ENCODE measurements at regions not wholly inside any gene's neighbourhood (a gene's known extent, or its start where the extent isn't known, plus 50 kb on each side); places are given as distances from the start of the nearest gene placed in this dataset.
"Not testable (repeated sequence)": the region's sequence is repeated elsewhere in the genome, so short reads cannot be mapped to it uniquely, and the experiment has no call there.

DNA sequence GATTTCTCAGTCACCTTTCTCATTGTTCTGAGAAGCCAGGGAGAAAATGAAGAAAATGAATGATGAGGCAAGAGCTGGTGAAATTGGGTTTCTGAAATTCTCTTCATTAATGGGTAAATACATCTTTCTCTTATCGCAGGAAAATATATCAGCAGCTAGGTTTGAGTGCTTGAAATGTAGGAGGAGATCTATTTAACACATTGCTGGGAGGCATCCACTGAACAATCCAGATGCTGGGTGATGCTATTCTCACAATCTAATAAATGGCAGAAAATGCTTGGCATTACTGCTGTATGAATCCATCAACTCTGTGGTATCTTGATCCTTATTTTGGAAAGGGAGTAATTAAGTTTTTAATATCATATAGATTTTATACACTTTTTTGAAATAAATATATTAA, 199.6 kb upstream of the LRP1B start:
- no peak for DNase-seq (ENCODE audit: low read depth)

DNA sequence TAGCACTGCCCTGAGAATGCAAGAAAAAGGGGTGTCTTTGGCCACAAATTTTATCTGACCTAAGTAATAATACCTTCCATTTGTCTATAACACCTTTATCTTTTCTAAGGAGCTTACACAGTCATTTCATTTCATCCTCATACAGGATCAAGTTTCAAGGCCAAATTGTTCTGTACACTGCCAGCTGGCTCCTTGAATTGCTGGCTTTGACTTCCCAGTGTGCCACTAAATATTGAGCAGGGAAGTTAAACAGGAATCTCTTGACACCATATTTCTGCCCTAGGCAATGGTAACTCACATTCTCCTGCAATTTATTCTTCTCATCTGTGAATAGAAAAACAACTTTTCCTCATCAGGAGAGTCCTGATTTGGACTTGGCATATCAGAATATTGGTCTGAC, 195.1 kb upstream of the LRP1B start:
- no peak for DNase-seq (ENCODE audit: low read depth)

DNA sequence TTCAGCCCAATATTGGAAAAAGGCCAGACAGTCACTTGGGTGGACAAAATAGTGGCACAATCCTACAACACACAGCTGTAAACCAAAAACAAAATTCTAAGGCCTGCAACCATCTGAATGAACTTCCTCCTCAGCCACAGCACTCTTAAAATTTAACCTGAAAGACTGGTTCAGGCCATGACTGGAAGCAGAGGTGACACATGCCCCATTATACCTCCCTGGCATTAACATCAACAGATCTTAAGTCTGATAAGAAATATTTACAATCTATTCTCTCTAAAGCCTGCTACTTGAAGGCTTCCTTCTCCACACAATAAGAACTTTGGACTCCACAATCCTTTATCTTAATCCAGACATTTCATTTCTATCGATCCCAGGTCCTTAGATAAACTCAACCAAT, 192.4 kb upstream of the LRP1B start:
- peak; percentile 38 for DNase-seq (ENCODE audit: low read depth)

DNA sequence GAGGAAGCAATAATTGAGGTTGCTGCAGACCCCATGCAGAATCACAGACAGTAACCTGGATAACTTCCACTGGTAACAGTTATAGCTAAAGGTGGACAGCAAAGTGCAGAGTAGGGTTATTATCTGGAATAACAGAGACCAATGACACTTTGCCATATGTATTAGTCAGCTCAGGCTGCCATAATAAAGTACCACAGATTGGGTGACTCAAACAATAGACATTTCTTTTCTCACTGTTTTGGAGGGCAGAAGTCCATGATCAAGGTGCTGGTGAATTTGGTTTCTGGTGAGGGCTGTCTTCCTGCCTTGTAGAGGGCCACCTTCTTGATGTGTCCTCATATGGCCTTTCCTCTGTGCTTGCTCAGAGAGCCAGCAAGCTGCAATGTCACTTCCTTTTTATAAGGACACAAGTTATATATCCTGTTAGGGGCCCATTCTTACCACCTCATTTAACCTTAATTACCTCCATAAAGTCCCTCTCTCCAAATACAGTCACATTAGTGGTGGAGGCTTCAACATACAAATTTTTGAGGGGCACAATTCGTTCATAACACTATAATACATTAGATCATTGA, 191.0 kb upstream of the LRP1B start:
- peak; percentile 55 for DNase-seq (ENCODE audit: low read depth)

DNA sequence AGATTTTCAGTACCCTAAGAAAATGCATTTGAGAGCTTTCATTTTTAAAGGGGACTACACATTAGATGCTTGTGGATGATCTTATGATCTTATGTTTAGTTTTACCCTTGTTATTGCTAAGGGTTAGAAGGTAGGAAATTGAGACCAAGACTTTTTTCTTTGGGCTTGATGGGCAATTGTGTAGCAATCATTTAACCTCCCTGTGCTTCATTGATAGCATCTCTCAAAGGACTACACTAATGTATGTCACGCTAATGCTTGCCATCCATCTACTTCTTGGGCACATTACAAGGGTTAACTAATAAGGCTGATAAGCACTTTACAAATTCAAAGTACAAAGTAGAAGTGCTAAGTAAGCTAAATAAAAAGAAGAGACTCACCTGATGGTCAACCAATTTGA, 189.3 kb upstream of the LRP1B start:
- no peak for DNase-seq (ENCODE audit: low read depth)

DNA sequence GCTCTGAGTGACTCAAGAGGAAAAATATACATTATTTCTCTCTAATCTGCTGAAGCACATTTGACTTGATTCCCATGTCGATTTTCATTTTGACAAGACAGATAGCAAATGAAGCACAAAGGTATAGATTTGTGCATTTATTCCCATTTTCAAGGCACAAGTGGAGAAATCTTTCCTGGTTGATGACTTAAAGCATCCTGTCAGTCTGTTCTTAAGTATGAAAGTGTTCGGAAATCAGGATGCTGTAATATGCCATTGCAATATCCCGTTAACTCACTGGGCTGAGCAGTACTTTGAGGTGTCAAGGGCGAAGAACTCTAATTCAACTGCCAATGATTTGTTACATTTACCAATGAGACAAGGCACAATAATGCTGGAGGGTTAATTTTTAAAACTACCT, 185.2 kb upstream of the LRP1B start:
- DNase-seq (ENCODE audit: low read depth), result no peak

DNA sequence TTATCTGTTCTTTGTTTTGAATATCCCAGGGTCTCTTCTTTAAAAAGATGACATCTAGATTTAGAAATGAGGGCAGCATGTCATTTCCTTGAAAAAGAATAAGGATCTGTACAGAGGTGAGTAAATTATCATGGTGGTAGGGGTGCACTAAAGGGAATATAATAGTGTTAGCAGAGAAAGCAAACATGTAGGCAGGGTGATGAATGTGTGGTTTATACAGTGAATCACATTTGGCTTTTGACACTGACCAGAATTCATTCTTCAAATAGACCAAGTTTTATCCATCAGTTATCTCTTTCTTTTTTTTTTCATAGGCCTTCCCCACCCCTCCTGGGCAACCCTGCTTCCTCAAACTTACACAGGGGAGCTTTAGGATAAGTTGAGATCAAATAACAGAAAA, 184.5 kb upstream of the LRP1B start:
- DNase-seq (ENCODE audit: low read depth), result peak; percentile 26

DNA sequence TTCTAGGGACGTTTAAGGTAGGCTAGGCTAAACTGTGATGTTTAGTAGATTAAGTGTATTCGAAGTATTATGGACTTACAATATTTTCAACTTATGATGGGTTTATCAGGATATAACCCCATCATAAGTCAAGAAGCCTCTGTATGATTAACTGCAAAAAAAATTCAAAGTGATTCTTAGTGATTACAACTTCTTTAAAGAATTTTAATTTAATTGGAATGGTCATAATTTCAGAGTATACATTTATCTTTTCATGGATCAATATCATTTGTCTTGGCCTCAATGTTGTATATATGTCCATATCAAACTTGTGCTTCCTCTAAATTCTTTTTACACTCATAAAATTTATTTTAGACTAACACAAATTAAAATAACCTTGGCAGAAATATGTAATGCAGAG, 183.3 kb upstream of the LRP1B start:
- no peak for DNase-seq (ENCODE audit: low read depth)

DNA sequence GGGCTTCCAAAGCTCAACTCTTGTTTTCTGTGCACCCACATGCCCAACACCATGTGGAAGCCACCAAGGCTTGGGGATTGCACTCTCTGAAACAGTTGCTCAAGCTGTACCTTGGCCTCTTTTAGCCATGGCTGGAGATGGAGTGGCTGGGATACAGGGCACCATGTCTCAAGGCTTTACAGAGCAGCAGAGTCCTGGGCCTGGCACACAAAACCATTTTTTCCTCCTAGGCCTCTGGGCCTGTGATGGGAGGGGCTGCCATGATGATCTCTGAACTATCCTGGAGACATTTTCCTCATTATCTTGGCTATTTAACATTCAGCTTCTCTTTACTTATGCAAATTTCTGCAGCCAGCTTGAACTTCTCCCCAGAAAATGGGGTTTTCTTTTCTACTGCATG, 179.7 kb upstream of the LRP1B start:
- no peak for DNase-seq (ENCODE audit: low read depth)

DNA sequence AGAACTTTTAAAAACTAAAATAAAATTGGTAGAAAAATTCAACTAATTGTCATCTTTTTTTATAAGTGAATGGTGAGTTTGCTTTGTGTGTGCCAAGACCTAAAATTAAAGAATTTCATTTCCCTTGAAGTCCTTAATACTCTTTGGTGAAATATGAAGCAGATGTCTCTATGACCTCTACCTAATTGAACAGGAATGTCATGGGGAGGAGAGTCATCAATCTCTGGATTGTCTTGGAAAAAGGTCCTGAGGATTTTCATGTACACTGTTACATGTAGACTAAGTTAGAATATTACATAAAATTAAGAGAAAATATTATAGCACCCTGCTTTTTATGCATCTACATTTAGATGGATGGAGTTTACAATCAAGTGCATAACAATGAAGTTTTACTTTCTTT, 177.9 kb upstream of the LRP1B start:
- DNase-seq (ENCODE audit: low read depth), result no peak

DNA sequence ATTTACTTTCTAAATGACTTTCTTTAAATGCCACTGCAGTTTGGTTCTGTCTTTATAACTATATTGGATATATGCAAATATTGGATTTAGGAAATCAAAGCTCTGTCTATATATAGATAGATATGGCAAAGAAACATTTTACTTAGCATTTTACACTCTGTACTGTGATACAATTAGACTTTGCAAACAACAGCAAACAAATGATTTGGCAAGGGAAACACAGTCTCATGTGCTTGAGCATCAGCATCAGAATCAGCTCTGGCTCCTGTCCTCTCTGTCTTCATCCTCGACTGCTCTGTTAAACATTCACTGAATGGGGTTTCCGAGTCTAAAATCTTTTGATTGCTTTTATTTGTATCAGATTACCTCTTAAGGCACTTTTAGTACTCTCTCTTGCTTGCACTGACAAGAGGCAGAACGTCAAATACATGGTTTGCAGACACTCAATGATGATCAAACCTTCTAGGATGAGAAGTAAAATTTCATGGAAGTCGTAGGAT, 176.8 kb upstream of the LRP1B start:
- peak; percentile 60 for DNase-seq (ENCODE audit: low read depth)

DNA sequence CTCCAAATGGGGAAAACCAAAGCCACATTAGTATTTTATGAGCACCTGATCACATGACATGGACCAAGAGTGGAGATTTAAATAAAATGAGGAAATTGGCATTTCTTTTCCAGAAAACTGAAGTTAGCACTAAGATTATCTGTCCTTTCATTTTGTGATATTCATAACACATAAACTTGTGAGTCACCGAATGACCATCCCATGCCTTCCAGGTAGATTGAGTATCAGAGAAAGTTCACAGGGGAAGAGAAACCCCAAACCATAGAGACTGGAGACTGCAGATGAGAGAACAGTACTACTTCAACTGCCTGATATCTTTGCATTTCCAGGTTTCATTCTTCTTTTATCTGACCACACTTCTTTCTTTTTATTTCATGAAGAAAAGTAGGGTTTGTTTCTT, 176.3 kb upstream of the LRP1B start:
- DNase-seq (ENCODE audit: low read depth), result peak; percentile 21

DNA sequence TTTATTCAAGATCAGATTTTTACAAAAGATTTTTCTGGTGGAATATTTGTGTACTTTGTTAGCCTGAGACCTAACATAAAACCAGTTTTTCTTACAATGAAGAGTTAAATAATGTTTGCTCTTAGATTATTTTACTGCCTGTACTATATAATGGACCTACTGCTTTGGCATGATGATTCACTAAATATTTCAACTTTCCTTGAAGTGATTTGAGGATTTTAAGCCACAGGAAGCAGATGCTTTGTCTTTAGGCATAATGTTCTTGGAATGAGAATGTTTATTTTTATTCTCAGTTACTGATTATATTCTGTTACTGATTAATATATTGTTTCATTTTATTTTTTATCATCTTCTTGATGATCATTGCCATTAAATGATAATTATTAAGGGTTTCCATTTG, 175.3 kb upstream of the LRP1B start:
- DNase-seq (ENCODE audit: low read depth), result peak; percentile 74

DNA sequence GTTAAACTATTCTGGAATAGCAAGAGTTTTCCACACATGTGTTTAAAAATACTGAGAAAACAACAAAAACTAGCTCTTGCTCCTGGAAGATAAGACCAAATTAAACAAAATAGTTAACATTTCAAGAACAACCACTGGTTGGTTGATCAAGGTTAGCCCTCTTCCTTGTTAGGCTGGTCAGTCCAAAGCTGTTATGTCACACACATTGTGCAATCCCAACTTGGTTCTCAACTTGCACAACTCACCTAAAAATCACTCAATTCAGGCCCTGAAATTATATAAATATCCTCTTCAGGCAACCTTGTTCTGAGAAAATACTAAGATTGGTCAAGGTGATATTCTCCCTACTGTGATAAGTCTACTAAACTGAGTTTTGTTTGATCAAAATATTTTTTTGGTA, 169.7 kb upstream of the LRP1B start:
- DNase-seq (ENCODE audit: low read depth), result peak; percentile 50

DNA sequence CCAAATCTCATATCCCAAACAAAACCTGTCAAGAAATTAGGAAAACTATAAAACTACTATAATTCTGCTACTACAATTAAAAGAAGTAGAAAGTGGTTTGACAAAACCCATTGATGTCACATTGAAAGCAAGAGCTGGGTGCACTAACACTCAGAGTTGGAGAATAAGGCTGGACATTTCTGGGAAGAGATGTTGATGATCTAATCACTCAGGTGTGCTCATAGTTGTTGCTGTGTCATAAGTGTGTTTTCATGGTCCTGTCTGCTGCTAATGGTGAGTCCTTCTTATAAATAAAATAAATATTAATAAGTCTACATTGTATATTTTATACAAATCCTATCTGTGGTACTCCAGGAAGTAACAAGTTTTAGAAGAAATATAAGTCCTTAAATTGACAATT, 168.2 kb upstream of the LRP1B start:
- no peak for DNase-seq (ENCODE audit: low read depth)

DNA sequence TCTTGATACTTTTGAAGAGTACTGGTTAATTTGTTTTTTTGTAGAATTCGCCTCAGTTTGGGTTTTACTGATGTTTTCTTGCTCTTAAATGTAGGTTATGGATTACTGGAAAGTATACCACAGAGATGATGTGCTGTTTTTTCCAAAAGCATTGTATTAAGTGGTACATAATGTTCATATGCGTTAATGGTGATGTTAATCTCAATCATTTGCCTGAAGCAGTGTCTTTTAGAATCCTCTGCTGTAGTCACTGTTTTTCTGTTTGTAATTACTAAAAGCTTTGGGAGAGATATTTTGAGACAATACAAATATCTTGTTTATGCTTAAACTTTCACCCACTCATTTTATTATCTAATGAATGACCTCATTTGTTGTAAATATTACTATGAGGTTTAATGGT, 163.4 kb upstream of the LRP1B start:
- no peak for DNase-seq (ENCODE audit: low read depth)

DNA sequence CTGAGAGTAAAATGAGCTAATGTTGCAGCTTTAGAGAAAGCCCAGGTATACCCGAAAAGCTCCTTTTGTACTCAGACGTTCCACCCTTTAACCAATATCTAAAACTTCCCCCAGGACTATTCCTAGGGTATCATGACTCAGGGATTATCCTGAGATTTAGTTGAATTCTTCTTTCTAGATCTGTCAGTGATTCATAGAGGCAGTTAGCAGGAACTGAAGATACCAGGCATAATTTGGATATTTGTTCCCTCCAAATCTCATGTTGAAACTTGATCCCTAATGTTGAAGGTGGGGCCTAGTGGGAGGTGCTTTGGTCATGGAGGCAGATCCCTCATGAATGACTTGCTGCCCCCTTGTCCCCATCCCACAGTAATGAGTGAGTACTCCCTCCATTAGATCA, 161.2 kb upstream of the LRP1B start:
- DNase-seq (ENCODE audit: low read depth), result no peak

DNA sequence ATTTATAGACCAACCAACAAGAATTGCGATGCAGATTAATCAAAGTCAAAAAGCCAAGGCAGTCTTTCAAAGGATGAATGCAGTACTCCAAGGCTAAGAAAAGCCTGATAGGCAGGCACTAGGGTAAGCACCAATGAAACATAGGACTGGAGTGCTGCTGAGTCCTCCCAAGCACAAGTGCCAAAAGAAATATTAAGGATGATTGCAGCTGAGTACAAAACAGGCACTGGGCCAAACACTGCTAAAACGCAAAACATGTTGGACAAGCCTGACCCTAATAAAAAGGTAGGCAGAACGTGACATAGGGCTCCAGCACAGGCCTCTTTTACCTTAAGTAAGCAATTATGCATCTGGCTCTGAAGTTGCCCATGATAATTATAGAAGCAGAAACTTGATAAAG, 160.1 kb upstream of the LRP1B start:
- DNase-seq (ENCODE audit: low read depth), result peak; percentile 54

DNA sequence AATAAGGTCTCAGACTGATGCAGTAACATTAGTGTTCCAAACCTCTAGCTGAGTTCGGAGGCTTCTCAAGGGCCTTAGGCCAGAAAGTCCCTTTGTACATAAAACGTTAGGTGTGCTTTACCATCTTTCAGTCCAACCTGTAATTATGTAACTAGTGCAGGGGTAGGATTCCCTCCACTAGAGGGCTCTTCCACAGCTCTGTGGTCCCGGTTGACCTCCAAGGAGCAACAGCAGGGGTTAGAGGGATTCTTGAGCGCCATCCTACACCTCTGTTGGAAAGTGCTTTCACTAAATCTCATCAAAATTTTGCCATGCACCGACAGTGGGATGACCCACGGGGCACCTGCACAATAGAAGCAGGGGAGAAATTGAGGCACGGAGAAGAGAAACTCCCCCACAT, 155.8 kb upstream of the LRP1B start:
- DNase-seq (ENCODE audit: low read depth), result peak; percentile 17

DNA sequence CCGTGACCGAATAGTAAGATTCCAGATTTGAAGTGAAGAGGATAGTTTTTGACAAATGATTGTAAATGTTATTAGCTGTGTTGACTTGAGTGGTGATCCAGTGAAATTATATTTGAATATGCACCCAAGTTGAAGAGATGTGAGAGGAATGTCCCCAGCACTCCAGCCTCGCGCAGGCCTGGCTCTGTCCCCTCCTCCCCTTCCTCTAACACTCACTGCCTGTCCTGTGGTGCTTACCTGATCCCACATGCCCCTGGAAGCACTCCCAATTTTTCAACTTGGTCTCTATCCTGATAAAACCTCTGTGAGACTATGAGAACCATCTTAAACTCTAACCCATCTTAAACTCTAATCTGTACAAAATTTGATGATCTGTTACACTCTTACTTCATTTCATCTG, 154.7 kb upstream of the LRP1B start:
- DNase-seq (ENCODE audit: low read depth), result no peak

DNA sequence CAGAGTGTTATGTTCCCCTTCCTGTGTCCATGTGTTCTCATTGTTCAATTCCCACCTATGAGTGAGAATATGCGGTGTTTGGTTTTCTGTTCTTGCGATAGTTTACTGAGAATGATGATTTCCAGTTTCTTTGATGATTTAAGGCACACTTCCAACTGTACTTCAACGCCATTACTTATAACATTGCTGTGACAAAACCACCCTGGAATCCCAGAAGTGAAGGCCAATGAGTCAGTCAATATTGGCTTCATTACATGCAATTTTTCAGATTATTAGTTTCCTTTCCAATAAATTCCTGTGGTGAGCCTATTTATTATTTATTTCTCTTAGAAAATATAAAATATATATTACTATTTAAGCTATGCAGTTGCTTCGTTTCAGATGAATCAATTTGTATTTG, 153.5 kb upstream of the LRP1B start:
- DNase-seq (ENCODE audit: low read depth), result not testable (repeated sequence)

DNA sequence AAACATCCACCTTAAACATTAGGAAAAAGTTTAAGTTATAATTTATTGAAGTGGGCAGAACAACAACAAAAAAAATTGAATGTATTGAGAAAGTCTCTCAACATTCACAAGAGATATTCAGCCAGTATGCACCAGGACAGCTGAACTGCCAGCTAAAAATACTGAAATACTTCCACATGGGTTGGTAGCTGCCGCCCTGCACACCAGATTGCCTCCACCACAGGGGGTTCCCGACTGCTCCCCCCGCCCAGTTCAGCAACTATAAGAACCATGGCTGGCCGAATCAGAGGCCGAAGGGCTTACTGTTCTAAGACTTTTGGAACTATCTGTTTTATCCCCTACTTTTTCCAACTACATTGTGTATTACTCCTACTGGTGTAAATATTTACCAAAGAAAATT, 150.0 kb upstream of the LRP1B start:
- DNase-seq (ENCODE audit: low read depth), result no peak

DNA sequence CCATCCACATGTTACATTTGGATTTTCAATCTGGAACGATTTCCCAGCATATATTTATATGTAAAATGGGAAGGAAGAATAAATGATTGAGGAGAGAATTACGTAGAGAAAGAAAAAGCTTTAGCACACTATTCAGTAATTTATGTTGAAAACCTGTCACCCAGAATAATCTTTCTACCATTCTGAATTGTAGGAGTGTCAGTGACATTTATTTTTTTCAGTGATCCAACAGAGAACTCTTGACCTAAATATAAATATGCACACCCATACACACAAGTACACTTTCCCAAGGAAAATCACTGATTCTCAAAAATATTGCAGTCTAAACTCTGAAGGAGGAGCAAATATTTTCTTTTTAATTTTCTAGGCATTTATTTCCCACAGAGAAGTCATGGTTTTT, 140.2 kb upstream of the LRP1B start:
- no peak for DNase-seq (ENCODE audit: low read depth)

DNA sequence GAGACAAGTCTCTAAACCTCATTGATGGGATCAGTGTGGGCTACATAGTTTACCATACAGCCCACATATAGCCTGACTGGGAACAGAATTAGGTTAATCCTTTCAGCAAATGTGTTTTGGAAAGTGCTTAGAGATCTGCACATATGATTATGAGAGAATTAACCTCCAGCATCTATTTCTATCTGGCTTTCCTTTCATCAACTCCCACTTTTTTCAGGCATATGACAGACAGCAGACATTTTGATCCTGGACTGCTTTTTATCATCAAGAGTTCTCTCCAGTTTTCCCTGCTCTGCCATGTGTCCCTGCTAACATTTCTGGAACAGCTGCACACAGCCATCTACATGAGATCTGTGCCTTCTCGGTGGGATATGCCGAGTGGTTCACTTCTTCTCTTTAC, 139.5 kb upstream of the LRP1B start:
- DNase-seq (ENCODE audit: low read depth), result no peak

DNA sequence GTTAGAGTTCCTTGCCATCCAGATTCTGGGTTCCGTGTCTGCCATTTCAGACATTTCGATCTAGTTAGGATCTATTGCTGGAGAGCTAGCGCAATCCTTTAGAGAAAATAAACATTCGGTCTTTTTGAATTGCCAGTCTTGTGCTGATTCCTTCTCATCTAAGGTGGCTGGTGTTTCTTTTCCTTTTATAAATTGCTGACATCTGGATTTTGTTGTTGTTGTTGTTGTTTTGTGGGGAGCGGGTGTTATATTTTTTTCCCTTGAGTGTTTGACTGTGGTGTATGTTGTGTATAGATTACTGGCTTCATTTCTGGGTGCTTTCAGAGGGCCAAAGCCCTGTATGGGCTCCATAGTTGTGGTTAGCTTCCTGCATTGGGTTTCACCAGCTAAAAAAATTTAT, 128.5 kb upstream of the LRP1B start:
- DNase-seq (ENCODE audit: low read depth), result no peak

Data from renal cortical epithelial cell (primary cell).